Fibroblast of lung (primary cell): ENCODE measurements at regions not wholly inside any gene's neighbourhood (a gene's known extent, or its start where the extent isn't known, plus 50 kb on each side); places are given as distances from the start of the nearest gene placed in this dataset.

Source experiments
- EZH2 ChIP-seq: IDR thresholded peaks from 2 replicates; pipeline ENCODE4 v1.5.1; 2012; ENCODE audit warnings: low read length, control low read depth, mild to moderate bottlenecking; ENCODE audit errors: missing control alignments
- TF ChIP-seq, protein P1 (sequence below), 2 donors: IDR thresholded peaks in 1 of 2; conservative IDR thresholded peaks in 1 of 2; 1 replicate in 1 of 2; 2 replicates in 1 of 2; pipeline ENCODE4 v1.5.1; 2011 to 2012; ENCODE audit warnings: low read length in 2 of 2, control low read depth in 1 of 2, inconsistent platforms in 1 of 2, low read depth in 1 of 2, mild to moderate bottlenecking in 1 of 2

DNA sequence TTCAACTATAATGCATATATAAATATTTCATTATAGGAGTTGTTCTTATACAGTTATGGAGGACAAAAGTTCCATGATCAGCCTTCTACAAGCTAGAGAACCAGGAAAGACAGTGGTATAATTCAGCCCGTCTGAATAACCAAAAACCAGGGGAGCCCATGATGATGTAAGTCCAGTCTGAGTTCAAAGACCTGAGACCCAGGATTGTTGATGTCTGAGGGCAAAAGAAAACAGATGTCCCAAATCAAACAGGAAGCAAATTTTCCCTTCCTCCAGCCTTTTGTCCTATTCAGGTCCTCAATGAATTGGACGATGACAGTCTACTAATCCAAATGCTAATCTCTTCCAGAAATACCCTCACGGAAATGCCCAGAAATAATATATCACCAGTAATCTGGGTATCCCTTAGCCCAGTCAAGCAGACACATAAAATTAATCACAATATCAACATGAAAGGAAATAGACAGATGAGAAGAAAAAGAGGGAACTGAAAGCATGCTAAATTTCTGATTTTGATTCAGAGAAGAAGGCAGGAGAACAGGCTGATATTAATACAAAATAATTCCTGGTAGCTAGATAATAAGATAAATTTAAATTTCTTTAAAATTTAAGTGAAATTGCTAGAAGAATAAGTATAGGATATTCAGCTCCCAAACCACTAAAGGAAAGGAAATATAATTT, 255.6 kb upstream of the CTAGE1 start:
- TF ChIP-seq, protein P1, sequence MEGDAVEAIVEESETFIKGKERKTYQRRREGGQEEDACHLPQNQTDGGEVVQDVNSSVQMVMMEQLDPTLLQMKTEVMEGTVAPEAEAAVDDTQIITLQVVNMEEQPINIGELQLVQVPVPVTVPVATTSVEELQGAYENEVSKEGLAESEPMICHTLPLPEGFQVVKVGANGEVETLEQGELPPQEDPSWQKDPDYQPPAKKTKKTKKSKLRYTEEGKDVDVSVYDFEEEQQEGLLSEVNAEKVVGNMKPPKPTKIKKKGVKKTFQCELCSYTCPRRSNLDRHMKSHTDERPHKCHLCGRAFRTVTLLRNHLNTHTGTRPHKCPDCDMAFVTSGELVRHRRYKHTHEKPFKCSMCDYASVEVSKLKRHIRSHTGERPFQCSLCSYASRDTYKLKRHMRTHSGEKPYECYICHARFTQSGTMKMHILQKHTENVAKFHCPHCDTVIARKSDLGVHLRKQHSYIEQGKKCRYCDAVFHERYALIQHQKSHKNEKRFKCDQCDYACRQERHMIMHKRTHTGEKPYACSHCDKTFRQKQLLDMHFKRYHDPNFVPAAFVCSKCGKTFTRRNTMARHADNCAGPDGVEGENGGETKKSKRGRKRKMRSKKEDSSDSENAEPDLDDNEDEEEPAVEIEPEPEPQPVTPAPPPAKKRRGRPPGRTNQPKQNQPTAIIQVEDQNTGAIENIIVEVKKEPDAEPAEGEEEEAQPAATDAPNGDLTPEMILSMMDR (conservative IDR thresholded peaks at IDR 0.05 in 1 of 2, IDR thresholded peaks at IDR 0.05 in 1 of 2; ENCODE audit: low read depth in 1 of 2, low read length in 2 of 2), result no peak
- no peak for TF ChIP-seq EZH2
